Stimulated activated CD8-positive, alpha-beta memory T cell treated with anti-CD3 and anti-CD28 coated beads, Interleukin-12 subunit alpha, Interleukin-12 subunit beta, amount 100 ng/mL, for 1 hour (primary cell): ENCODE measurements at regions not wholly inside any gene's neighbourhood (a gene's known extent, or its start where the extent isn't known, plus 50 kb on each side); places are given as distances from the start of the nearest gene placed in this dataset.

Experiments
- DNase-seq: peaks from one replicate; pipeline ENCODE4 v3.0.0-alpha.2; 2020; ENCODE audit warnings: low read depth

GRCh38 chr10:42933448-42934340, 143.2 kb upstream of the RET start:
- DNase-seq = peak; percentile 18

DNA sequence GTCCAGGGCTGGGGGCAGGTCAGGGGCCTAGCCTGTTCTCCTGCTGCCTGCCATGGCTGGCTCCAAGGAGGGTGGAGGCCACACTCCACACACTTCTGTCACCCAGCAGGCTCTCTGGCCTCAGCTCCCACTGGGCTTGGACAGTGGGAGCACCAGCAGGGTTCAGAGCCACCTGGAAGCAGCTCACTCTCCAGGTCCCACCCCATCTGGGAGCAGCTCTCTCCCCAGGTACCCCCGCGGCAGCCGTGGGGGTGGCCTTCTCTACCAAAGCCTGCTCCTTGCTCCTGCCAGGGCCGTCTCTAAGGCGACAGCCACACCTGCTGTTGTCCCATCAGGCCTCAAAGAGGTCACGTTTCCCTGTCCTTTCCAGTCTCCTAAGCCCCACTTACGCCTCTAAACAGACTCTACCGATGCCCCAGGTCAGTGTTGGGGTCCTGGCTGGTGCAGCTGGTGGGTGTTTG, 142.5 kb upstream of the RET start:
- no peak for DNase-seq

DNA sequence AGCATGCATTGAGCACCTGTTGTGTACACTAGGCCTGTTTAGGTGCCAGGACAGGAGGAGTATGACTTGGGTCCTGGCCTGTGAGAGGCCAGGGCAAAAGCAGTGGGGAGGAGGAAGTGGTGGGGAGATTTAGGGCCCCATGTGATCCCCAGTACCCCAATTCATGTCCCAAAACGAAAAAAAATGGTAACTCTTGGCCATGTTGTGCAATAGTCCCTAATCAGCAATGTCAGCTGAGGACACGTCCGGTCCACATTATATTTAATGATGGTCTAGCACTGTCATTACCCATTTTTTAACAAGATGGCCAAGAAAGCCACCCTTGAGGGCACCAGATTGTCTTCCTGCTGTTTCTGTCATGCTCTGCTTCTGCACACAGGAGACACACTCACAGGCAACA, 142.0 kb upstream of the RET start:
- no peak for DNase-seq

DNA sequence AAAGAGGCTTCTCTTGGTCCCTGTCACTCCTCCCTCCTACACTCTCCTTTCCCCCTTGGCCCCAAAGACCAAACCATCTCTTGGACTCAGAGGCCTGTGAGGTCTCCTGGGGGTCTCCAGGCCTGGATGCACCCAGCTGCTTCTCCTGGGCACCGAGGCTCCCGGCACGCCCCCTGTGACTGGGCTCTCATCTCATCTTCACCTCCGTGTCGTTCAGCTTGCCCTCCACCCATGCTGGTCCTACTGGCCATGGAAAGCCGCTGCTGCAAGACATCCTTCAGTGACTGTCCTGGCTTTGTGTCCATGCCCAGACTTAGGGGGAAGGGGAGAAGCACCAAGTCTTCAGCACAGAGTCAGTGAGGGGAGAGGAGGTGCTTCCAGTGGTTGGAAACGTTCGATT, 141.4 kb upstream of the RET start:
- no peak for DNase-seq

DNA sequence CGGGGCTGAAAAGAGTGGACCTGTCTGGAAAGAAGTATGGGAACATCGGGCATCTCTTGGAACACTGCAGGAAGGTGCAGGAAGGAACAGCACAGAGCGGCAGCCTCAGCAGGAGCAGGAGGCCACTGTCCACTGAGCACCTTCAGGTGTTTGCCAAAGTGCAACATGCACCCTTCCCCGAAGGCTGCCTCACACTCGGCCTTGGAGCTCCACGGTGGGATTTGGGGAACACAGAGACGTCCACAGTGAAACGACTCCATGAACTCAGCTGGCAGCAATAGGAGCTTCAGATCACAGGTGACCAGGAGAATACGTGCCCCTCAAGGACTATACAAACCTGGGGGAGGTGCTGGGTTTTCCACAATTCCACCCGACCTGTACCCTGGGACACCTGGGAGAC, 140.3 kb upstream of the RET start:
- no peak for DNase-seq

DNA sequence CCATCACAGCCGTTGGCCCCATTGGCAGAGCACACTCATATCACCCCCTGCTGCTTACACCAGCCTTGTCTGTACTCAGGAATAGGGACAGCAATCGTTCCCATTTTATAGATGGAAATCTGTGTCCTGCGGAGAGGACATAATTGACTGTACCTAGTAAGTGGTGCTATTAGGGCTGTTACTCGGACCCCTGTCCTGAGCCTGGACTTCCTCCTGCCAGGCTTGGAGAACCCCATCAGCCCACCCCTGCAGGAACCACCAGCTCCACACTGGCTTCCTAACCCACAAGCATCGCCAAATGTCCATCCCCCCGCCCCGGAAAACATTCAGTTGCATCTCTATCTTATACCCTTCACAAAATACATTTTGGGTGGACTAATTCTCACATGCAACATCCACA, 139.8 kb upstream of the RET start:
- no peak for DNase-seq

GRCh38 chr10:42937649-42938180, 139.2 kb upstream of the RET start:
- DNase-seq = no peak

DNA sequence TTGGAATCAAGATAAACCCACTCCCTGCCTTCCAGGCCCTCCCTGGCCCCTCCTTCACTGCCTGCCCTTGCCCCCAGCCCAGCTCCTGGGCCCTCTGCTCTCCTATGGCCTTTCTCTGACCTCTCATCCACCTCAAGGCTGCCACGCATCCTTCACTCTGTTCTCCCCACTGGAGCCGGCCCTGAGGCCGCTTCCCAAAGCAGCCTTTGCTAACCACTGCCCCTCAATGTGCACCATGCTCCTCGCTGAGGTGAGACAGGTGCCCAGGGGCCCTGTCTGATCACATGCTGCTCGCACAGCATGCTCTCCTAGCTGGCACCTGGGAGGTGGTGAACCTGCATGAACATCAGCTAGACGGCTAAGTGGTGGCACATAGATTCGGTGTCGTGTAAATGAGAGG, 138.5 kb upstream of the RET start:
- DNase-seq = no peak

GRCh38 chr10:42939237-42939636, 137.6 kb upstream of the RET start:
- no peak for DNase-seq

GRCh38 chr10:42939685-42940366, 137.0 kb upstream of the RET start:
- DNase-seq = no peak

GRCh38 chr10:42940487-42941294, 136.2 kb upstream of the RET start:
- no peak for DNase-seq

GRCh38 chr10:42941295-42941644, 135.6 kb upstream of the RET start:
- DNase-seq = no peak

DNA sequence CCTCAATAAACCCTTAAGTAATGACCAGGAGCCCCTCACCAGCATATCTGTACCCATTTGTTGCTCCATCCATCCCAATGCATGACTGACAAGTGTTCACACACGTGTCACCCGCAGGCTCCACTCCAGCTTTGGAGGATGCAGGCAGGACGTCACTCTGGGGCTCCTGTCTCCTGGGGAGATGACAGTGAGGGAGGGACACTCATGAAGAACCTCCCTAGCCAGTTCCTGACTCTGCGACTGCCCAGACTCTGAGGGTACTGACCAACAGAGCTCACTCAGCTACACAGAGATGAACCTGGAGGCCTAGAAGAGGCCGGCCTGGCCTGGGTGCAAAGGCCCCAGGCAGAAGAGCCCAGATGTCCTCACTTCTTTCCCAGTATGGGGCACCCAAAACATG, 135.1 kb upstream of the RET start:
- no peak for DNase-seq

DNA sequence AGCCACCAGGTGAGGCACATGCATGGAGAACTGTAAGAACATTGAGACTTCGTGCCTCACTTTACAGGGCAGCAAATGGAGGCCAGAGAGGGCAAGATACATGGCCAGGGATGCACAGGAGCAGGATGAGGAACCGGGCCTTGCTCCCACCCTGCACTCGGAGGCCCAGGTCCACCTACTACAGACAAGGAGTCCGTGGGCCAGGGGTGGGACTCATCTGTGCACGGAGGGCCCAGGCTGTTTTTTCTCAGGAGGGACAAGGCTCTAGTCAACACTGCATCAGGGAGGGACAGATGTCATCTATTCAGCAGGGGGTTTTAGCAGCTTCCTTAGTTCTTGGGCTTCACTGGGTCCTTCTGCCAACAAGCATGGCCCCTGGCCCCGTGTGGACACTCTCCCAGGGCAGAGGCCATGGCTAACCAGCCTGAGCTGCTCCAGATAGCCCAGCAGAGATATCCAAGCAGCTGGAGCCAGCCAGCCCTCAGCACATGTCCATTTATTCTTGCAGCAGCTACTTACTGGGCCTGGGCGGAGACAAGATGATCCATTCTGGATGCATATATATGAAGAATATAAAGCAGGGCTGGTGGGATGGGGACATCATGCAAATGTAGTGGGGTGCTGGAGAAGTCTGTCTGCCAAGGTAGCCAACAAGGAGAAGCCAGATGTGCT, 134.5 kb upstream of the RET start:
- no peak for DNase-seq

DNA sequence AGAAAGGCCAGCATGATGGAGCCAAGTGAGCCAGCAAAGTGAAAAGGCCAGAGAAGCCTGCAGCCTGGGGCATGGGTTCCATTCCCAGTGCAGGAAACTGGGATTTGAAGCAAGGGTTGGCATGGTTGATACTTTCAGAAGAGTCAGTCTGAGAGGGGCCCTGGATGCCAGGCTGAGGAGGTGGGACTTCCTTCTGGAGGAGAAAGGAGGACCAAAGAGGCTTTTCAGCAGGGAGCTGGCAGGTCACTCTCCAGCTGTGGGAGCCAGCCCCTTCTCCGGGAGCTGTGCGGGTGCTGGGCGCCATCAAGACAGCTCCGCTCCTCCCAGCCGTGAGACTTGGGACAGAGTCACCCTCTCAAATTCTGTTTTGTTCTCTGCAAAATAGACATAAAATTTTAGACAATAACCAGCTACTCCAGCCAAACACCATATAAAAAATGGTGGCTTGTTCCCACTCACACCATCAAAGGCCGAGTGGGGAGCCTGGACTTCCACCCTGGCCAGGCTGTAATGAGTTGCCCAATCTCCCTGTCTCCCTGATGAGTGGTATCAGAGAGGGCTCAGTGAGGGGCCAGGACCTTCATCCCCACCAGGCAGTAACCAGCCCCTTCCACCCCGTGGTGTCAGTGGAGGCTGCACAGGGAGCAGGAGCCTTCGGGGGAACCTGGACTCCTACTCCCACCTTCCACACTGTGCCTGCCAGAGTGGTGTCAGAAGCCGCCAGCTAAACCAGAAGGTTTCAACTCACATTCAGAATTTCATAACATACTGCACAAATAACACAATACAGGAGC, 133.6 kb upstream of the RET start:
- no peak for DNase-seq

- DNase-seq = no peak
Observed at GRCh38 chr10:42948040-42948439, 128.8 kb upstream of the RET start.

DNA sequence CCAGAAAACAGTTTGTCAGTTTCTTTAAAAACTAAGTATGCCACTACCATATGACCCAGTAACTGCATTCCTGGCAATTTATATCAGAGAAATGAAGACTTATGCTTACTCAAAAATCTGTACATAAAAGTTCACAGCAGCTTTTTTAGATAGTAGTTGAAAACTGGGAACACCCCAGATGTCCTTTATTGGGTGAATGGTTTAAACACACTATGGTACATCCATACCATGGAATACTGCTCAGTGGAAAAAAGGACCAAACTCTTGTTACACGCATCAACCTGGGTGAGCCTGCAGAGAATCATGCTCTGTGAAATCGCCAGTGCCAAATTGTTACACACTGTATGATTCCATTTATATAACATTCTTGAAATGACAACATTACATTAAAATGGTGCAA, 127.6 kb upstream of the RET start:
- no peak for DNase-seq

GRCh38 chr10:42950606-42951485, 126.0 kb upstream of the RET start:
- no peak for DNase-seq

DNA sequence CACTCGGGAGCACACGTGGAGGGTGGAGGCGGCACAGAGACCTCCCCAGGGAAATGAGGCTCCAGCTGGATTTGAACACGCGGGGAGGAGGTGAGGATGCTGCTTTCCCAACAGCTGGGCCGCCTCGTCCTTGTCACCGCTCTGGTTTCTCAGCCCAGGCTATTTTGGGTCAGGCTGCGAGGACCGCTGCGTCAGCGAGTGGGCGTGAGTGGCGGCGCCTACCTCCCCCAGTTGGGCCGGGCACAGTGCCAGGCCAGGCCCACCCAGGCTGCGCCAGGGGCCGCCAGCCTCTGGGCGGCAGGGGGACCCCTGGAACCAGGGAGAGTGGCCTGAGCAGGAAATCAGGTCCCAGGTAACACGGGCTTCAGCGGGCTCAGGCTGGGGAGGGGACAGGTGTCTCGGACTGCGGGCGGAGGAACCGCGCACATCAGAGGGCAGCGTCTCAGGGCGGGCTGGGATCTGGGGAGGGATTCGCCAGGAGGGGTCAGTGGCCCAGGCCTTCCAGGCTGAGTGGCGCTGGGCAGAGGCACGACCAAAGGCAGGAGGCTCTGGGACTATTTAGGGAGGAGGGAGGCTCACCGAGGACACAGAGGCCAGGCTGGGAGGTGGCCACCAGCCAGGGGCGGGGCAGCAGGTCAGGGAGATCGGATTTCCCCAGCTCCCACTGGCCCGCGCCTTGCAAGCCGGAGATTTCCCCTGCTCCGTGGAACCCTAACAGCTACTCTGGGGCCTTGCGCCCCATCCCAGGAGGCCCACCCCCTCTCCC, 125.2 kb upstream of the RET start:
- no peak for DNase-seq
